GM21825 (cell line): ENCODE measurements at regions not wholly inside any gene's neighbourhood (a gene's known extent, or its start where the extent isn't known, plus 50 kb on each side); places are given as distances from the start of the nearest gene placed in this dataset.

ENCODE experiments used
- ATAC-seq: cut with Tn5 transposase; IDR thresholded peaks from one replicate; pipeline ENCODE4 v1.9.1; 2021; ENCODE audit warnings: mild to moderate bottlenecking, moderate library complexity; ENCODE audit not compliant: unreplicated experiment

DNA sequence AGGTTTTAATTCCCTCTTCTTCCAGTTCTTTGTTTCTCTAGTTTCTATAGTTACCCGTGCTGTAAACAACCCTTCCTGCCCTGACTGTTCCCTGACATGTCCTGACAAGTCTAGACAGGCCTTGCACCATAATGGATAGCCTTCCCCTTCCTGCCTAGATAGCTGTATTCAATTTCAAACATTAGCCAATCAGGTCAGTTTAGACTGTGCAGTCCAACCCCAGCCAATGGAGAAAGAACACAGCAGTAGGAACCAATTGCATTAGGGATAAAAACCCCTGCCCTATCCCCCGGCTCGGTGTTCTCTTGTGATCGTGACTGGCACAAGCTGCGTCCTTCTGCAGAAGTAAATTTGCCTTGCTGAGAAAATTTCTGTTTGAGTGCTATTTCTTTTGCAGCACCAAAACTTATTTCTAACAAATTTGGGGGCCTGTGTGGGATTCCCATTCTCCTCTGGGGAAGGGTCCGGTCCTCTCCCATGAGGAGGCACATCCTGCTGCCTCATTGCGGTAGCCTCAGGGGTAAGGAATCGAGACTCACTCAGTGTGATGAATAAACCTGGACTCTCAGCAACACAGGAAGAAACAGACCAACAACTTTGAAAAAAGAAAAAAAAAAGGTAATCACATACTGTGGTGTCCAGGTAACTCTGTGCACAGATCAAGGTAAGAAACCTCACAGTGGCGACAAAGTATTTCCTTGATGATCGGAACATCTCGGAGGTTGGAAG is 248.7 kb upstream of the ECI2 start:
- ATAC-seq = no peak

- ATAC-seq = no peak
Observed at GRCh38 chr6:4382362-4382853, 247.0 kb upstream of the ECI2 start.

- no peak for ATAC-seq
Observed at GRCh38 chr6:4381381-4381780, 246.0 kb upstream of the ECI2 start.

DNA sequence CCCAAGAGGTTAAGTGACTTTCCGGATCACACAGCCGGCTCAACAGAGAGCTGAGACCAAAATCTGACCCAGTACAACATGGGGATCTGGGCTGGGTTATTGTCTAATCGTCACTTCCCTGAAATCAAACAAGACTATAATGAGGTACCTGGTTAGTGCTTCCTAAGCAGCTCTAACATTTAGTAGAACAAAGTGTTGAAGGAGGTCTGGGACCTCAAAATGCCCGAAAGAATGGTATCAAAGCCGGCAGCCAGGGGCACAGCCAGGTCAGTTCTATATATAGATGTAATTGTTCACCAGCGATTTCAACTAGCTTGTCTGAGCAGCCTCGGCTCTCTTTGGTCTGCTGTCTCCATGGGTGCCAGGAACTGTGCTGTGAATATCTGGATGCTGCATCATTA is 245.5 kb upstream of the ECI2 start:
- no peak for ATAC-seq

- ATAC-seq = no peak
Observed at GRCh38 chr6:4379958-4380357, 244.6 kb upstream of the ECI2 start.

DNA sequence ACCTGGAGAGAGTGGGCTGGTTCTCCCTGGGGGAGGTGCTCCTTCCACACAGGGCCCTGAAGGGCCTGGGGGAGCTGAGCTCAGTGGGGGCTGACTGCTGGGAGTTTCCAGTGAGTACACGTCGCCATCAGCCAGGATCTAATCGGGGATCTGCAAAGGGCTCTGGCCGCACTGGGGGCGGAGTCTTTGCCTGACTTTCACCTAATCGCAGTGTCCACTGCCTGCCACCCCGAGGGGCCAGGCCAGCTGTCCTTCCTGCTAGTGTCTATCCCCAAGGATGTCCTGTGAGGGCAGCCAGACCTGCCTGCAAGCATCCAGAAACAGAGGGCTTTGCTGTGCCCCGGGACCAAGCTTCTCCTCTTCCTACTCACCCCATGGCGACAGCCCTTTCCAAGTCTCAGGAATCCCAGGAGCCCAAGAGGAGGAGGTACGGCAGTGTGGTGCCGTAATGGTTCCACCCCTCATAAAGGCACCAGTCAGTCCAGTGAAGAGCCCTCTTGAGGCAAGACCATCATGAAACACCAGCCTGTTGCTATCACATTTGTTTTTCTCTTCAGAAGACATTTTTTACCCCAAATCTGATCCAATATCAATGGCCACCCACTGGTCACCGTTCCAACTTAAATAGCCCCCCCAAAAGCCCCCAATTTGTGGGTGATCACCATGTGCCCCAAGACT is 243.1 kb upstream of the ECI2 start:
- no peak for ATAC-seq

GRCh38 chr6:4377603-4378002 is 242.2 kb upstream of the ECI2 start:
- ATAC-seq = no peak

GRCh38 chr6:4374216-4374615 is 238.8 kb upstream of the ECI2 start:
- ATAC-seq = no peak

- no peak for ATAC-seq
Observed at GRCh38 chr6:4372866-4373265, 237.5 kb upstream of the ECI2 start.

GRCh38 chr6:4371207-4371921 is 236.0 kb upstream of the ECI2 start:
- no peak for ATAC-seq

- no peak for ATAC-seq
Observed at GRCh38 chr6:4370066-4370465, 234.7 kb upstream of the ECI2 start.

GRCh38 chr6:4369616-4370015 is 234.2 kb upstream of the ECI2 start:
- ATAC-seq = no peak

- no peak for ATAC-seq
Observed at GRCh38 chr6:4368649-4369048, 233.3 kb upstream of the ECI2 start.

DNA sequence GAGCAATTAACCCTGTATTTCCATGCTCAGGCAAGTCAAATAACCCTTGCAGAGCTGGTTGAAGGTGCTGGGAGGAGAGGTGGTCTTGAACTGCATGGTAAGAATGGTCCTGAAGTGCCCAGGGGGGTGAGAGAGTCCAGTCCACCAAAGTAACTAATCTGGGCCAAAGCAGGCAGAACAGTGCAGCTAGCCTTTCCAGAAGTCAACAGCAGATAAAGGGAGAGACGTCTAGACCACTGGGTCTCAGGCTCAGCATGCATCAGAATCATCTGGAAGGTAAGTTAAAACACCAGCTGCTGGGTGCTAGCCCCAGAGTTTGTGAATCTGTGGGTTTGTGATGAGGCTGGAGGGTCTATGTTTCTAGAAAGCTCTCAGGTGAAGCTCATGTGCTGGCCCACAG is 232.3 kb upstream of the ECI2 start:
- ATAC-seq = no peak

GRCh38 chr6:4366635-4367395 is 231.4 kb upstream of the ECI2 start:
- no peak for ATAC-seq

DNA sequence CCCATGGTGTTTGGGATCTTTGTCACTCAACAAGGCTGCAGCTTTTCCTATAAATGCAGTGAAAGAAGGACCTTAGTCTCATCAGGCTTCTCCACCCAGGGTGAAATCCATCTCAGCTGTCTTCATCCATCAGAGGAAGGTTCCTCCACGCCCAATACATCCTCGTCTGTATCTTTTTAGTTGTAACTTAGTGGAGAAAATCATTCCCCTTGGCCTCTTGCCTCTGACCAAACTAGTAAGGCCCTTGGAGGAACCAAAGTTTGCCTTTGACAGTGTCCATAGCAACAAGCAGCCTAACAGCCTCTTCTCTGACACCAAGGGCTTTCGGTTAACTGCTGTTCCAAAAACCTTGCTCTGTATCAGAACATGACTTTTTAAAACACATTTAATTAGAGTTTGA is 230.3 kb upstream of the ECI2 start:
- no peak for ATAC-seq

GRCh38 chr6:4364711-4365110 is 229.3 kb upstream of the ECI2 start:
- ATAC-seq = no peak

DNA sequence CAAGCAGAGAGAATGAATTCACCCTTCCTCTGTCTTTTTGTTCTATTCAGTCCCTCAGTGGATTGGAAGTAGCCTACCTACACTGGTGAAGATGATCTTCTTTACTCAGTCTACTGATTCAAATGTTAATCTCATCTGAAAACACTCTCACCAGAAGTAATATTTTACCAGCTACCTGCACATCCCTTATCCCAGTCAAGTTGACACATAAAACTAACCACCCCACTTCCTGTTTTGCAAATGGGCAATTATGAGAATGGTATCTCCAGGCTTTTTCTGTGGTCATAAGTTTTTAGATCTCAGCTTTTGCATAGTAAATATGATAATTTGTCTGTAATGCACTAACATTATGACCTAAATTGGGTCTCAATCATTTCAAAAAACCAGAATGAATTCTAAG is 228.8 kb upstream of the ECI2 start:
- ATAC-seq = no peak

- ATAC-seq = no peak
Observed at GRCh38 chr6:4363656-4364055, 228.3 kb upstream of the ECI2 start.

- no peak for ATAC-seq
Observed at GRCh38 chr6:4362326-4362725, 227.0 kb upstream of the ECI2 start.

- ATAC-seq = no peak
Observed at GRCh38 chr6:4360920-4361319, 225.5 kb upstream of the ECI2 start.
